Osteoblast (primary cell): ENCODE measurements at regions not wholly inside any gene's neighbourhood (a gene's known extent, or its start where the extent isn't known, plus 50 kb on each side); places are given as distances from the start of the nearest gene placed in this dataset.
A peak's percentile ranks its signal among the peaks of the same experiment; 100 is the strongest.

Experiments
- DNase-seq: peaks from one replicate; pipeline ENCODE4 v3.0.0; 2011; ENCODE audit warnings: low spot score, mixed read lengths; ENCODE audit not compliant: insufficient read length; ENCODE audit errors: missing footprints
- H2AFZ ChIP-seq: 2 replicates; pipeline ENCODE4 v1.6.0; 2011; ENCODE audit warnings: mild to moderate bottlenecking, low read length
- H3K27ac ChIP-seq: 2 replicates; pipeline ENCODE4 v1.5.1; 2011; ENCODE audit warnings: mild to moderate bottlenecking, low read depth, low read length, moderate library complexity
- H3K27me3 ChIP-seq: 2 replicates; pipeline ENCODE4 v1.6.0; 2012; ENCODE audit warnings: mild to moderate bottlenecking, control low read depth, inconsistent platforms, low read length, moderate library complexity; ENCODE audit not compliant: insufficient read depth
- H3K36me3 ChIP-seq: 2 replicates; pipeline ENCODE4 v1.5.1; 2011; ENCODE audit warnings: mild to moderate bottlenecking, low read length, control low read depth, moderate library complexity; ENCODE audit not compliant: insufficient read depth
- H3K4me1 ChIP-seq: 2 replicates; pipeline ENCODE4 v1.5.1; 2011; ENCODE audit warnings: mild to moderate bottlenecking, low read length, control low read depth, moderate library complexity; ENCODE audit not compliant: insufficient read depth
- H3K4me2 ChIP-seq: 2 replicates; pipeline ENCODE4 v1.6.0; 2011; ENCODE audit warnings: mild to moderate bottlenecking, low read length; ENCODE audit not compliant: insufficient read depth
- H3K4me3 ChIP-seq: fragments of 200-600 bp; sonication (generic); 3 replicates; pipeline ENCODE4 v1.5.1; 2012; ENCODE audit warnings: mild to moderate bottlenecking, low read length, inconsistent platforms; ENCODE audit not compliant: insufficient read depth
- H3K79me2 ChIP-seq: 2 replicates; pipeline ENCODE4 v1.6.0; 2012; ENCODE audit warnings: mild to moderate bottlenecking, low read length, control low read depth, inconsistent platforms; ENCODE audit not compliant: insufficient read depth
- H3K9me3 ChIP-seq: 2 replicates; pipeline ENCODE4 v1.5.1; 2011; ENCODE audit warnings: low read depth, low read length, control low read depth
- H4K20me1 ChIP-seq: 2 replicates; pipeline ENCODE4 v1.6.0; 2012; ENCODE audit warnings: mild to moderate bottlenecking, low read length, control low read depth; ENCODE audit not compliant: insufficient read depth
- TF ChIP-seq, protein P1 (sequence below): IDR thresholded peaks from 2 replicates; pipeline ENCODE4 v1.5.1; 2011; ENCODE audit warnings: mild to moderate bottlenecking, low read depth, low read length, moderate library complexity; ENCODE audit errors: extremely low read depth

DNA sequence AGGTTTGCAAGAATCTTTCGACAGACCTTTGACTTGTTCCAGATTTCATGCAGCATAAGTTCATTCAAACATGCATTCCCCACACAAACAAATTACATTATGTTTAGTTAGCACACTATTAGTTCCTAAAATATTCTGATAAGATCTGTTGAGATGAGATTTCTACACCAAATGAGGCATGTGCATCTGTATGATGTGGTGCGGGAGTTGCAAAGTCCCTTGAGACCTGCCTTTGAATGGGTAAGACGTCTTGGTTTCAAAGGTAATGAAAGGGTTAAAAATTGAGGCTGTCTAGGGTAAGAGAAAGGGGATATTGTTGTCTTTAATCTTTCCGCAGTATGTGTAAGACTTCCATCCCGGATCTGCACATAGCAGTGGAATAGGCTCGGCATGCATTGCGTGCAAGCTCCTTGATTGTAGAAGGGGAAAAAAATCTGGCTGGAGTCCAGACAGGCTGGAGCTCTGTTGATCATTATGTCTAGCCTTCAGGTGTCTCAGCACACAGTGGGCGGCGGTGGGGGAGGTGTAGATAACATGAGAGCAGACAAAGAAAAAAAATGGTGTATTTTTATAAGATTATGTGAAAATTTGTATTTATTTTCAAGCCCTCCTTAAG lies 296.6 kb downstream of the PTPRC start:
- Histone ChIP-seq H3K9me3 (no peaks in the 10 kb centered on the region), H3K79me2 (peaks cover 59% of the 10 kb centered on the region), H3K27me3 (no peaks in the 10 kb centered on the region), H3K4me3 (peak overlapping the region; percentile 94), H2AFZ (no peak overlapping the region), H3K4me1 (peaks cover 24% of the 10 kb centered on the region), H3K36me3 (no peaks in the 10 kb centered on the region), H3K4me2 (peak overlapping the region; percentile 93), H3K27ac (peak overlapping the region; percentile 92), H4K20me1 (no peaks in the 10 kb centered on the region)
- TF ChIP-seq, protein P1, sequence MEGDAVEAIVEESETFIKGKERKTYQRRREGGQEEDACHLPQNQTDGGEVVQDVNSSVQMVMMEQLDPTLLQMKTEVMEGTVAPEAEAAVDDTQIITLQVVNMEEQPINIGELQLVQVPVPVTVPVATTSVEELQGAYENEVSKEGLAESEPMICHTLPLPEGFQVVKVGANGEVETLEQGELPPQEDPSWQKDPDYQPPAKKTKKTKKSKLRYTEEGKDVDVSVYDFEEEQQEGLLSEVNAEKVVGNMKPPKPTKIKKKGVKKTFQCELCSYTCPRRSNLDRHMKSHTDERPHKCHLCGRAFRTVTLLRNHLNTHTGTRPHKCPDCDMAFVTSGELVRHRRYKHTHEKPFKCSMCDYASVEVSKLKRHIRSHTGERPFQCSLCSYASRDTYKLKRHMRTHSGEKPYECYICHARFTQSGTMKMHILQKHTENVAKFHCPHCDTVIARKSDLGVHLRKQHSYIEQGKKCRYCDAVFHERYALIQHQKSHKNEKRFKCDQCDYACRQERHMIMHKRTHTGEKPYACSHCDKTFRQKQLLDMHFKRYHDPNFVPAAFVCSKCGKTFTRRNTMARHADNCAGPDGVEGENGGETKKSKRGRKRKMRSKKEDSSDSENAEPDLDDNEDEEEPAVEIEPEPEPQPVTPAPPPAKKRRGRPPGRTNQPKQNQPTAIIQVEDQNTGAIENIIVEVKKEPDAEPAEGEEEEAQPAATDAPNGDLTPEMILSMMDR = no peak
- DNase-seq = no peak

DNA sequence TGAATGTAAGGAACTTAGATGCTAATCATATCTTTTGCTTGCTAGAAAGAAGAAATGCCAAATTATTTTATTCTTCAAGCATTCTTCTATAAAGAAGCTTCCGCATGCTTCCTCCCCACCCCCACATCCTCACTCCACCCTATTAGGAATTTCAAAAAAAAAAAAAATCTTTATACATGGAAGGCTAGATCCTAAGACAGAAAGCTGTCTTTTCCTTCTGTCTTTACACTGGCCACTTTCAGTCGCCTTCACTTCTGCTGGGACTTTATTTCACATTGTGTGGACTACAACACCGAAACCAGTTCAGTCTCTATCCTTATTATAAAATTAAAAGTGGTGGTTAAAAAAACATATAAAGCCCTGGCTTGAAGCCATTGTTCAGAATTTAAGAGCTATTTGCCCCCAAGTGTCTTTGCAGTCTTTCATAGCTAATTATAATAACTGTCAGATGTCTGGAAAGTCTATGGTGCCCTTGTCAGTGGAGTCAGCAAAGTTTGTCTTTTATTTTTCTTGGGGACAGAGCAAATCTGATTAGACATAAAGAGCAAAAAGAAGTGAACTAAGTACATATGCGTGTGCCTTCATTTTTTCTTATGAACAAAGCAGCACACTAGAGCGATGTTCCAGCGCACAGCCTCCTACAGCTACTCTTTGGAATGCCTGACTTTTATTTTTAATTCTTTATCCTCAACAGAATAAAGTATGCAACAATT lies 297.7 kb downstream of the PTPRC start:
- Histone ChIP-seq H2AFZ (peak overlapping the region; percentile 75), H3K4me3 (peak overlapping the region; percentile 94), H3K4me2 (peak overlapping the region; percentile 93), H3K27me3 (no peaks in the 10 kb centered on the region), H3K9me3 (no peaks in the 10 kb centered on the region), H3K36me3 (no peaks in the 10 kb centered on the region), H3K79me2 (peaks cover 49% of the 10 kb centered on the region), H4K20me1 (no peaks in the 10 kb centered on the region), H3K4me1 (peaks cover 18% of the 10 kb centered on the region), H3K27ac (peak overlapping the region; percentile 92)
- peak; percentile 10 for DNase-seq
- TF ChIP-seq, protein P1 = no peak

- H3K36me3 ChIP-seq = no peaks in the 10 kb centered on the region
- peak overlapping the region; percentile 94 for H3K4me3 ChIP-seq
- H3K79me2 ChIP-seq = peaks cover 41% of the 10 kb centered on the region
- DNase-seq = peak; percentile 92
- H3K4me2 ChIP-seq = peak overlapping the region; percentile 93
- peaks cover 15% of the 10 kb centered on the region for H3K4me1 ChIP-seq
- TF ChIP-seq, protein P1 = no peak
- peak overlapping the region; percentile 75 for H2AFZ ChIP-seq
- no peaks in the 10 kb centered on the region for H3K27me3 ChIP-seq
- no peaks in the 10 kb centered on the region for H3K9me3 ChIP-seq
- no peaks in the 10 kb centered on the region for H4K20me1 ChIP-seq
- peak overlapping the region; percentile 92 for H3K27ac ChIP-seq
Measured at GRCh38 chr1:198937231-198938031, 298.6 kb downstream of the PTPRC start.

GRCh38 chr1:198939286-198939685 lies 300.4 kb downstream of the PTPRC start:
- Histone ChIP-seq H4K20me1 (no peaks in the 10 kb centered on the region), H3K27ac (no peak overlapping the region), H3K4me3 (no peak overlapping the region), H3K36me3 (no peaks in the 10 kb centered on the region), H3K4me1 (peaks cover 3% of the 10 kb centered on the region), H3K9me3 (no peaks in the 10 kb centered on the region), H3K79me2 (peaks cover 22% of the 10 kb centered on the region), H3K27me3 (no peaks in the 10 kb centered on the region), H3K4me2 (no peak overlapping the region), H2AFZ (no peak overlapping the region)
- TF ChIP-seq, protein P1 = no peak
- peak; percentile 13 for DNase-seq
